HG03432 (cell line): ENCODE measurements at regions not wholly inside any gene's neighbourhood (a gene's known extent, or its start where the extent isn't known, plus 50 kb on each side); places are given as distances from the start of the nearest gene placed in this dataset.

Experiments used
- ATAC-seq: cut with Tn5 transposase; IDR thresholded peaks from one replicate; pipeline ENCODE4 v1.9.1; 2021; ENCODE audit warnings: mild to moderate bottlenecking, moderate library complexity; ENCODE audit not compliant: unreplicated experiment

DNA sequence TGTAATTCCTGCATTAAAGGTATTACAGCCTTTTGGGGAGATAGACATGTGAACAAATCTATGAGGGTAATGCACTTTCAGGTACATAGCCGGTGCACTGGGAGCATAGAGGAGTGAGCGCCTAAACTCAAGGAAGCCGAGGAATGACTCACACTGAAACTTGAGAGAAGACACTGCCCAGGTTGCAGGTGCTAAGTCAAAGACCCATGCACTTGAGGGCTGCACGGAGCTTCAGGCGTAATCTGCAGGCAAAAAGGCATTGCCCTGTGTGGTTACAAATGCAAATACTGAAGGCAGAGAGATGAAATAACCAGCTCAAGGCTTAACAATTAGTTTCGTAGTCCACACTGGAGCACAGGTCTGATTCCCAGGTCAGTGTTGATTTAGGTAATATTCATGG is 51.0 kb upstream of the OSBPL3 start:
- peak; percentile 90 for ATAC-seq
